WERI-Rb-1 (cell line): ENCODE measurements at regions not wholly inside any gene's neighbourhood (a gene's known extent, or its start where the extent isn't known, plus 50 kb on each side); places are given as distances from the start of the nearest gene placed in this dataset.
A peak's percentile ranks its signal among the peaks of the same experiment; 100 is the strongest.

Experiments used
- DNase-seq: peaks from one replicate; pipeline ENCODE4 v3.0.0-alpha.2; 2020
- H3K27ac ChIP-seq: fragments of 250-450 bp; sonication (Bioruptor Pico); 2 replicates; pipeline ENCODE4 v1.5.1; 2020; ENCODE audit warnings: mild to moderate bottlenecking, moderate library complexity
- H3K27me3 ChIP-seq: fragments of 250-450 bp; sonication (Bioruptor Pico); 2 replicates; pipeline ENCODE4 v1.5.1; 2021; ENCODE audit warnings: mild to moderate bottlenecking, low read depth, moderate library complexity; ENCODE audit not compliant: insufficient read depth, severe bottlenecking
- H3K36me3 ChIP-seq: fragments of 250-450 bp; sonication (Bioruptor Pico); 2 replicates; pipeline ENCODE4 v1.5.1; 2020; ENCODE audit warnings: mild to moderate bottlenecking, moderate library complexity
- H3K4me3 ChIP-seq: 2 replicates; pipeline ENCODE4 v1.5.1; 2011; ENCODE audit warnings: low read depth, mild to moderate bottlenecking, control low read depth, low read length
- H3K9me3 ChIP-seq: fragments of 250-450 bp; sonication (Bioruptor Pico); 2 replicates; pipeline ENCODE4 v1.5.1; 2021; ENCODE audit warnings: mild to moderate bottlenecking, moderate library complexity; ENCODE audit not compliant: severe bottlenecking
- CTCF ChIP-seq: IDR thresholded peaks from 2 replicates; pipeline ENCODE4 v1.5.1; 2011; ENCODE audit warnings: low read depth, mild to moderate bottlenecking, control low read depth, inconsistent platforms, low read length

- Histone ChIP-seq H3K36me3 (no peaks in the 10 kb centered on the region), H3K27ac (no peak overlapping the region), H3K4me3 (no peak overlapping the region), H3K9me3 (no peaks in the 10 kb centered on the region), H3K27me3 (no peaks in the 10 kb centered on the region)
- no peak for TF ChIP-seq CTCF
- no peak for DNase-seq
Measured at GRCh38 chr11:119539583-119539982, 116.6 kb upstream of the THY1 start.

GRCh38 chr11:119538753-119539152, 115.8 kb upstream of the THY1 start:
- no peaks in the 10 kb centered on the region for H3K36me3 ChIP-seq
- H3K27ac ChIP-seq: no peak overlapping the region
- no peaks in the 10 kb centered on the region for H3K9me3 ChIP-seq
- no peaks in the 10 kb centered on the region for H3K27me3 ChIP-seq
- H3K4me3 ChIP-seq: no peak overlapping the region
- peak; percentile 6 for DNase-seq
- no peak for TF ChIP-seq CTCF

GRCh38 chr11:119537306-119538253, 114.6 kb upstream of the THY1 start:
- no peaks in the 10 kb centered on the region for H3K27me3 ChIP-seq
- H3K4me3 ChIP-seq: no peak overlapping the region
- H3K36me3 ChIP-seq: no peaks in the 10 kb centered on the region
- H3K9me3 ChIP-seq: no peaks in the 10 kb centered on the region
- peak overlapping the region; percentile 68 for H3K27ac ChIP-seq
- peak; percentile 9 for DNase-seq
- no peak for TF ChIP-seq CTCF

GRCh38 chr11:119536801-119537200, 113.8 kb upstream of the THY1 start:
- Histone ChIP-seq H3K27me3 (no peaks in the 10 kb centered on the region), H3K36me3 (no peaks in the 10 kb centered on the region), H3K27ac (peak overlapping the region; percentile 68), H3K4me3 (no peak overlapping the region), H3K9me3 (no peaks in the 10 kb centered on the region)
- peak; percentile 57 for TF ChIP-seq CTCF
- peak; percentile 62 for DNase-seq

GRCh38 chr11:119533921-119534736, 111.2 kb upstream of the THY1 start:
- peak; percentile 90 for DNase-seq
- TF ChIP-seq CTCF: peak; percentile 77
- Histone ChIP-seq H3K4me3 (no peak overlapping the region), H3K27me3 (no peaks in the 10 kb centered on the region), H3K36me3 (no peaks in the 10 kb centered on the region), H3K9me3 (no peaks in the 10 kb centered on the region), H3K27ac (peak overlapping the region; percentile 62)
